Activated T-cell treated with anti-CD3 and anti-CD28 coated beads, Interleukin-2, amount 50 U/mL, for 24 hours (primary cell): ENCODE measurements at regions not wholly inside any gene's neighbourhood (a gene's known extent, or its start where the extent isn't known, plus 50 kb on each side); places are given as distances from the start of the nearest gene placed in this dataset.

Source experiments
- DNase-seq: peaks from one replicate; pipeline ENCODE4 v3.0.0-alpha.2; 2020
- H3K27ac Mint-ChIP-seq: 2 replicates; pipeline ENCODE4 v1.8.0; 2020; ENCODE audit warnings: mild to moderate bottlenecking, mixed read lengths
- H3K27me3 Mint-ChIP-seq: 2 replicates; pipeline ENCODE4 v1.8.0; 2020; ENCODE audit warnings: mixed read lengths
- H3K36me3 Mint-ChIP-seq: 2 replicates; pipeline ENCODE4 v1.8.0; 2020; ENCODE audit warnings: low read depth, mixed read lengths
- H3K4me1 Mint-ChIP-seq: 2 replicates; pipeline ENCODE4 v1.8.0; 2020; ENCODE audit warnings: low read depth, mixed read lengths
- H3K4me3 Mint-ChIP-seq: 2 replicates; pipeline ENCODE4 v1.8.0; 2020; ENCODE audit warnings: mild to moderate bottlenecking, moderate library complexity, mixed read lengths
- H3K9me3 Mint-ChIP-seq: 2 replicates; pipeline ENCODE4 v1.8.0; 2020; ENCODE audit warnings: mixed read lengths

- no peak for DNase-seq
- no peak overlapping the region for H3K27ac Mint-ChIP-seq
- no peaks in the 10 kb centered on the region for H3K9me3 Mint-ChIP-seq
- no peaks in the 10 kb centered on the region for H3K36me3 Mint-ChIP-seq
- H3K4me1 Mint-ChIP-seq: peaks cover 15% of the 10 kb centered on the region
- H3K4me3 Mint-ChIP-seq: no peak overlapping the region
- peaks cover 70% of the 10 kb centered on the region for H3K27me3 Mint-ChIP-seq
Observed at GRCh38 chr4:24476282-24476681, 108.1 kb downstream of the DHX15 start.

- Mint-ChIP-seq H3K9me3 (no peaks in the 10 kb centered on the region), H3K4me3 (no peak overlapping the region), H3K27ac (no peak overlapping the region), H3K27me3 (peaks cover 73% of the 10 kb centered on the region), H3K4me1 (peaks cover 17% of the 10 kb centered on the region), H3K36me3 (no peaks in the 10 kb centered on the region)
- DNase-seq: no peak
Observed at GRCh38 chr4:24475756-24476155, 108.6 kb downstream of the DHX15 start.

GRCh38 chr4:24473309-24473721, 111.0 kb downstream of the DHX15 start:
- no peak overlapping the region for H3K27ac Mint-ChIP-seq
- no peaks in the 10 kb centered on the region for H3K36me3 Mint-ChIP-seq
- peaks cover 86% of the 10 kb centered on the region for H3K27me3 Mint-ChIP-seq
- DNase-seq: no peak
- no peaks in the 10 kb centered on the region for H3K9me3 Mint-ChIP-seq
- peaks cover 34% of the 10 kb centered on the region for H3K4me1 Mint-ChIP-seq
- peak overlapping the region; percentile 79 for H3K4me3 Mint-ChIP-seq

- peak overlapping the region; percentile 79 for H3K4me3 Mint-ChIP-seq
Observed at GRCh38 chr4:24472514-24473308, 111.6 kb downstream of the DHX15 start.

GRCh38 chr4:24472161-24472510, 112.2 kb downstream of the DHX15 start:
- H3K27me3 Mint-ChIP-seq: peaks cover 86% of the 10 kb centered on the region
- no peak for DNase-seq
- H3K9me3 Mint-ChIP-seq: no peaks in the 10 kb centered on the region
- H3K27ac Mint-ChIP-seq: no peak overlapping the region
- H3K4me1 Mint-ChIP-seq: peaks cover 35% of the 10 kb centered on the region
- peak overlapping the region; percentile 79 for H3K4me3 Mint-ChIP-seq
- no peaks in the 10 kb centered on the region for H3K36me3 Mint-ChIP-seq

More at GRCh38 chr4:24472514-24473308, 111.6 kb downstream of the DHX15 start:
- DNase-seq: peak; percentile 71
- Mint-ChIP-seq H3K27ac (peak overlapping the region; percentile 11), H3K9me3 (no peaks in the 10 kb centered on the region), H3K36me3 (no peaks in the 10 kb centered on the region), H3K4me1 (peaks cover 35% of the 10 kb centered on the region), H3K27me3 (peaks cover 86% of the 10 kb centered on the region)

- Mint-ChIP-seq H3K4me1 (peaks cover 35% of the 10 kb centered on the region), H3K27me3 (peaks cover 84% of the 10 kb centered on the region), H3K27ac (peak overlapping the region; percentile 74), H3K9me3 (no peaks in the 10 kb centered on the region), H3K4me3 (peak overlapping the region; percentile 79), H3K36me3 (no peaks in the 10 kb centered on the region)
- DNase-seq: peak; percentile 55
Observed at GRCh38 chr4:24471486-24472160, 112.7 kb downstream of the DHX15 start.

GRCh38 chr4:24470666-24471485, 113.5 kb downstream of the DHX15 start:
- Mint-ChIP-seq H3K36me3 (no peaks in the 10 kb centered on the region), H3K9me3 (no peaks in the 10 kb centered on the region), H3K4me3 (peak overlapping the region; percentile 79), H3K27ac (peak overlapping the region; percentile 74), H3K27me3 (peaks cover 84% of the 10 kb centered on the region), H3K4me1 (peaks cover 35% of the 10 kb centered on the region)
- DNase-seq: peak; percentile 61

- Mint-ChIP-seq H3K4me1 (peaks cover 31% of the 10 kb centered on the region), H3K27ac (no peak overlapping the region), H3K36me3 (no peaks in the 10 kb centered on the region), H3K4me3 (no peak overlapping the region), H3K27me3 (peaks cover 82% of the 10 kb centered on the region), H3K9me3 (no peaks in the 10 kb centered on the region)
- no peak for DNase-seq
Observed at GRCh38 chr4:24468071-24468470, 116.3 kb downstream of the DHX15 start.

GRCh38 chr4:24464566-24464965, 119.8 kb downstream of the DHX15 start:
- no peak overlapping the region for H3K4me3 Mint-ChIP-seq
- peaks cover 76% of the 10 kb centered on the region for H3K27me3 Mint-ChIP-seq
- no peak for DNase-seq

GRCh38 chr4:24456431-24456830, 127.9 kb downstream of the DHX15 start:
- no peak overlapping the region for H3K4me3 Mint-ChIP-seq
- no peak overlapping the region for H3K27ac Mint-ChIP-seq
- no peaks in the 10 kb centered on the region for H3K4me1 Mint-ChIP-seq

More at GRCh38 chr4:24464566-24464965, 119.8 kb downstream of the DHX15 start:
- peaks cover 12% of the 10 kb centered on the region for H3K4me1 Mint-ChIP-seq
- no peaks in the 10 kb centered on the region for H3K36me3 Mint-ChIP-seq
- H3K27ac Mint-ChIP-seq: no peak overlapping the region
- H3K9me3 Mint-ChIP-seq: no peaks in the 10 kb centered on the region

GRCh38 chr4:24453951-24454350, 130.4 kb downstream of the DHX15 start:
- no peak overlapping the region for H3K4me3 Mint-ChIP-seq
- H3K36me3 Mint-ChIP-seq: no peaks in the 10 kb centered on the region
- no peak overlapping the region for H3K27ac Mint-ChIP-seq
- H3K27me3 Mint-ChIP-seq: peaks cover 36% of the 10 kb centered on the region
- no peaks in the 10 kb centered on the region for H3K9me3 Mint-ChIP-seq
- no peak for DNase-seq
- no peaks in the 10 kb centered on the region for H3K4me1 Mint-ChIP-seq

More at GRCh38 chr4:24456431-24456830, 127.9 kb downstream of the DHX15 start:
- Mint-ChIP-seq H3K27me3 (peaks cover 33% of the 10 kb centered on the region), H3K9me3 (no peaks in the 10 kb centered on the region), H3K36me3 (no peaks in the 10 kb centered on the region)
- DNase-seq: no peak

GRCh38 chr4:24451870-24452269, 132.5 kb downstream of the DHX15 start:
- Mint-ChIP-seq H3K27ac (no peak overlapping the region), H3K4me1 (no peaks in the 10 kb centered on the region), H3K27me3 (peaks cover 50% of the 10 kb centered on the region), H3K4me3 (no peak overlapping the region), H3K36me3 (no peaks in the 10 kb centered on the region), H3K9me3 (no peaks in the 10 kb centered on the region)
- DNase-seq: no peak

GRCh38 chr4:24443200-24443599, 141.2 kb downstream of the DHX15 start:
- DNase-seq: no peak
- H3K4me1 Mint-ChIP-seq: no peaks in the 10 kb centered on the region
- no peak overlapping the region for H3K4me3 Mint-ChIP-seq
- H3K9me3 Mint-ChIP-seq: no peaks in the 10 kb centered on the region
- H3K27me3 Mint-ChIP-seq: peaks cover 31% of the 10 kb centered on the region
- no peaks in the 10 kb centered on the region for H3K36me3 Mint-ChIP-seq
- H3K27ac Mint-ChIP-seq: no peak overlapping the region

GRCh38 chr4:24440765-24441164, 143.6 kb downstream of the DHX15 start:
- no peak for DNase-seq
- H3K9me3 Mint-ChIP-seq: no peaks in the 10 kb centered on the region
- peaks cover 26% of the 10 kb centered on the region for H3K27me3 Mint-ChIP-seq
- H3K36me3 Mint-ChIP-seq: no peaks in the 10 kb centered on the region
- H3K27ac Mint-ChIP-seq: no peak overlapping the region
- no peak overlapping the region for H3K4me3 Mint-ChIP-seq
- H3K4me1 Mint-ChIP-seq: no peaks in the 10 kb centered on the region
